Gastroesophageal sphincter (tissue), 4 donors: ENCODE measurements at regions not wholly inside any gene's neighbourhood (a gene's known extent, or its start where the extent isn't known, plus 50 kb on each side); places are given as distances from the start of the nearest gene placed in this dataset.

Experiments used
- ATAC-seq: fragments of 150-250 bp; one replicate; pipeline ENCODE4 v1.9.1; 2016; ENCODE audit warnings: mild to moderate bottlenecking, moderate library complexity
- H3K27ac ChIP-seq, 4 donors: fragments of 200-600 bp; sonication (generic) in 3 of 4; 1 replicate in 3 of 4; 2 replicates in 1 of 4; pipeline ENCODE4 v1.5.1; 2016 to 2019
- H3K27me3 ChIP-seq: fragments of 200-600 bp; sonication (generic); one replicate; pipeline ENCODE4 v1.5.1; 2019
- H3K36me3 ChIP-seq, 2 donors: fragments of 200-600 bp; sonication (generic); one replicate each; pipeline ENCODE4 v1.5.1; 2019; ENCODE audit warnings: control low read depth in 1 of 2
- H3K4me1 ChIP-seq, 3 donors: fragments of 200-600 bp; sonication (generic); 1 replicate in 2 of 3; 2 replicates in 1 of 3; pipeline ENCODE4 v1.5.1; 2016 to 2019; ENCODE audit warnings: control low read depth in 2 of 3
- H3K4me3 ChIP-seq, 2 donors: fragments of 200-600 bp; sonication (generic); one replicate each; pipeline ENCODE4 v1.5.1; 2019; ENCODE audit warnings: mild to moderate bottlenecking in 1 of 2, moderate library complexity in 1 of 2
- H3K9me3 ChIP-seq, 3 donors: fragments of 200-600 bp; sonication (generic); one replicate each; pipeline ENCODE4 v1.5.1; 2017 to 2019; ENCODE audit warnings: control low read depth in 2 of 3
- CTCF ChIP-seq, 4 experiments: fragments of 200-600 bp in 2 of 4; fragments of 450-650 bp in 2 of 4; sonication (generic) in 1 of 4; IDR thresholded peaks; one replicate each; pipeline ENCODE4 v1.5.1; 2017 to 2019; ENCODE audit warnings: antibody characterized with exemption in 4 of 4, mild to moderate bottlenecking in 2 of 4, moderate library complexity in 2 of 4
- EP300 ChIP-seq: sonication (generic); formaldehyde crosslinking; IDR thresholded peaks from one replicate; pipeline ENCODE4 v1.6.1; 2017; ENCODE audit warnings: antibody characterized with exemption, mild to moderate bottlenecking
- POLR2A ChIP-seq, 2 donors: fragments of 450-650 bp; IDR thresholded peaks; one replicate each; pipeline ENCODE4 v1.6.1; 2017; ENCODE audit warnings: antibody characterized with exemption in 2 of 2, mild to moderate bottlenecking in 2 of 2, moderate library complexity in 1 of 2
- POLR2AphosphoS5 ChIP-seq: sonication (generic); formaldehyde crosslinking; IDR thresholded peaks from one replicate; pipeline ENCODE4 v1.6.1; 2017; ENCODE audit warnings: antibody characterized with exemption
- WGBS, 2 donors: methylation state at CpG; one replicate each; pipeline ENCODE4 v1.1.5; 2018; ENCODE audit warnings: low coverage in 1 of 2; 5-methylcytosine and 5-hydroxymethylcytosine counted together

- TF ChIP-seq EP300 (no peak), POLR2A (IDR thresholded peaks at IDR 0.05) (no peak)
- H3K27ac ChIP-seq = no peak overlapping the region
- 65 to 81% methylated on average over 3 of the region's 3 CpGs for WGBS, 2 donors
- H3K36me3 ChIP-seq = no peaks in the 10 kb centered on the region
- H3K4me3 ChIP-seq = no peak overlapping the region
- no peak for ATAC-seq
- no peaks in the 10 kb centered on the region for H3K9me3 ChIP-seq
- H3K27me3 ChIP-seq = no peaks in the 10 kb centered on the region
- no peaks in the 10 kb centered on the region for H3K4me1 ChIP-seq
These were observed 1078.2 kb downstream of the EPHA7 start for GRCh38 chr6:92341201-92341600.

GRCh38 chr6:92339936-92340640, 1079.3 kb downstream of the EPHA7 start:
- TF ChIP-seq EP300 (no peak), POLR2A (IDR thresholded peaks at IDR 0.05) (no peak), CTCF (IDR thresholded peaks at IDR 0.05) (no peak), POLR2AphosphoS5 (no peak)
- H3K27ac ChIP-seq = no peak overlapping the region
- ATAC-seq = no peak
- H3K36me3 ChIP-seq = no peaks in the 10 kb centered on the region
- no peak overlapping the region for H3K4me3 ChIP-seq
- no peaks in the 10 kb centered on the region for H3K27me3 ChIP-seq
- WGBS, 2 donors = 60 to 68% methylated on average over 4 of the region's 4 CpGs
- H3K9me3 ChIP-seq = no peaks in the 10 kb centered on the region
- no peaks in the 10 kb centered on the region for H3K4me1 ChIP-seq

GRCh38 chr6:92337571-92337970, 1081.8 kb downstream of the EPHA7 start:
- Histone ChIP-seq H3K4me1 (no peaks in the 10 kb centered on the region), H3K4me3 (no peak overlapping the region), H3K27me3 (no peaks in the 10 kb centered on the region), H3K36me3 (no peaks in the 10 kb centered on the region), H3K27ac (no peak overlapping the region), H3K9me3 (no peaks in the 10 kb centered on the region)
- 51 to 65% methylated on average over 2 of the region's 2 CpGs for WGBS, 2 donors
- TF ChIP-seq POLR2A (IDR thresholded peaks at IDR 0.05) (no peak), CTCF (IDR thresholded peaks at IDR 0.05) (no peak), POLR2AphosphoS5 (no peak), EP300 (no peak)
- ATAC-seq = no peak

- Histone ChIP-seq H3K4me1 (peaks cover 0 to 3% (median 0%) of the 10 kb centered on the region in 3 donors), H3K27ac (no peak overlapping the region), H3K27me3 (no peaks in the 10 kb centered on the region), H3K9me3 (no peaks in the 10 kb centered on the region), H3K4me3 (no peak overlapping the region), H3K36me3 (no peaks in the 10 kb centered on the region)
- ATAC-seq = no peak
- no peak for TF ChIP-seq POLR2AphosphoS5
- TF ChIP-seq CTCF (IDR thresholded peaks at IDR 0.05) = no peak
- no peak for TF ChIP-seq POLR2A (IDR thresholded peaks at IDR 0.05)
- no peak for TF ChIP-seq EP300
- WGBS, 2 donors = 21 to 24% methylated on average over 6 to 7 of the region's 7 CpGs
These were observed 1090.0 kb downstream of the EPHA7 start for GRCh38 chr6:92329208-92329847.

GRCh38 chr6:92315312-92315711, 1104.0 kb downstream of the EPHA7 start:
- H3K4me3 ChIP-seq = no peak overlapping the region
- 78 to 92% methylated on average over 1 of the region's 1 CpG for WGBS, 2 donors
- H3K27me3 ChIP-seq = no peaks in the 10 kb centered on the region
- H3K36me3 ChIP-seq = no peaks in the 10 kb centered on the region
- H3K27ac ChIP-seq = no peak overlapping the region
- H3K4me1 ChIP-seq = no peaks in the 10 kb centered on the region
- H3K9me3 ChIP-seq = no peaks in the 10 kb centered on the region
- no peak for ATAC-seq
- TF ChIP-seq POLR2A (IDR thresholded peaks at IDR 0.05) (no peak), POLR2AphosphoS5 (no peak), EP300 (no peak), CTCF (IDR thresholded peaks at IDR 0.05) (no peak)
